Ovary (tissue), 7 donors: ENCODE measurements at regions not wholly inside any gene's neighbourhood (a gene's known extent, or its start where the extent isn't known, plus 50 kb on each side); places are given as distances from the start of the nearest gene placed in this dataset.

ENCODE experiments used
- DNase-seq, 5 donors: peaks; one replicate each; pipeline ENCODE4 v3.0.0-alpha.2; 2019 to 2020
- H3K27ac ChIP-seq, 2 donors: fragments of 200-600 bp; one replicate each; pipeline versions ENCODE4 v1.5.1 to v1.8.0; 2019 to 2022
- H3K27me3 ChIP-seq: fragments of 200-600 bp; one replicate; pipeline ENCODE4 v1.8.0; 2022
- H3K36me3 ChIP-seq: fragments of 200-600 bp; sonication (generic); one replicate; pipeline ENCODE4 v1.5.1; 2019
- H3K4me1 ChIP-seq: one replicate; pipeline ENCODE4 v1.8.1; 2013; ENCODE audit warnings: mild to moderate bottlenecking, moderate library complexity; ENCODE audit not compliant: insufficient read depth
- H3K4me3 ChIP-seq: fragments of 200-600 bp; sonication (generic); one replicate; pipeline ENCODE4 v1.5.1; 2017
- H3K9me3 ChIP-seq, 2 donors: fragments of 200-600 bp in 1 of 2; sonication (generic) in 1 of 2; one replicate each; pipeline versions ENCODE4 v1.5.1 to v1.8.1; 2013 to 2019; ENCODE audit warnings: mild to moderate bottlenecking in 1 of 2, moderate library complexity in 1 of 2
- EP300 ChIP-seq: sonication (generic); formaldehyde crosslinking; IDR thresholded peaks from one replicate; pipeline ENCODE4 v1.6.1; 2017; ENCODE audit warnings: antibody characterized with exemption
- POLR2A ChIP-seq: fragments of 450-650 bp; IDR thresholded peaks from one replicate; pipeline ENCODE4 v1.6.1; 2017; ENCODE audit warnings: antibody characterized with exemption, mild to moderate bottlenecking, moderate library complexity
- WGBS, 3 donors: extraction: QIAGEN DNeasy Blood & Tissue Kit in 1 of 3; methylation state at CpG; one replicate each; pipeline versions ENCODE4 v1.1.5 to v1.1.7; 2013 to 2017; 5-methylcytosine and 5-hydroxymethylcytosine counted together
- intact Hi-C, 4 donors: fragments of 100-400 bp; cut with DNase I; formaldehyde crosslinking; loops; one replicate each; pipeline versions ENCODE4 v1.11.0 to v1.15.1; 2022 to 2023
- TF ChIP-seq, protein P1 (sequence below), 3 donors: fragments of 450-650 bp in 2 of 3; fragments of 200-600 bp in 1 of 3; IDR thresholded peaks; one replicate each; pipeline versions ENCODE4 v1.5.1 to v1.8.0; 2016 to 2022; ENCODE audit warnings: antibody characterized with exemption in 3 of 3, mild to moderate bottlenecking in 1 of 3
- donor health status: DM: no; HTN: no; CAD: no; lungs with moderate emphysema.
- donor health status: DM: no; HTN: no; CAD: no.
- donor health status: Bipolar disorder and iron deficiency.
- donor health status: DM: no; HTN: no; CAD: no.
- donor health status: DM: yes; HTN: yes; CAD: no.

DNA sequence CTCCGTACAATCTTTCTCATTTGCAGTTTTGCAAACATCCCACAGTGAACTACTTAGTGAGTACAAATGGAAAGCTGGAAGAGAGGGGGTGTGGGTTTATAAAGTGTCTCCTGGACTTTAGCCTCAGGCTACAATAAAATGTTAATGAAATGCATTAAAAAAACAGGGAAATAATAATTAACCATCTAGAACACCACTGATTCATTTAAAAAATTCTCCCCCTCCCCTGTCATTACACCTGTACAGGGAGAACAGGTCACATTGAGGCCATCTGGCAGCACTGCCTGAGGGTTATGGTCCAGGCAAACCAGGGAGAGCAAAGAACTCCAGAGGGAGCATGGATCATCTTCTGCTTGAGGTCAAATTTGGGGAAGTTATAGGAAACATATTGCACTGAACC is 96.3 kb downstream of the TSPAN8 start:
- H3K36me3 ChIP-seq: no peaks in the 10 kb centered on the region
- intact Hi-C loops: no loop called here
- H3K4me1 ChIP-seq: no peaks in the 10 kb centered on the region
- TF ChIP-seq, protein P1, sequence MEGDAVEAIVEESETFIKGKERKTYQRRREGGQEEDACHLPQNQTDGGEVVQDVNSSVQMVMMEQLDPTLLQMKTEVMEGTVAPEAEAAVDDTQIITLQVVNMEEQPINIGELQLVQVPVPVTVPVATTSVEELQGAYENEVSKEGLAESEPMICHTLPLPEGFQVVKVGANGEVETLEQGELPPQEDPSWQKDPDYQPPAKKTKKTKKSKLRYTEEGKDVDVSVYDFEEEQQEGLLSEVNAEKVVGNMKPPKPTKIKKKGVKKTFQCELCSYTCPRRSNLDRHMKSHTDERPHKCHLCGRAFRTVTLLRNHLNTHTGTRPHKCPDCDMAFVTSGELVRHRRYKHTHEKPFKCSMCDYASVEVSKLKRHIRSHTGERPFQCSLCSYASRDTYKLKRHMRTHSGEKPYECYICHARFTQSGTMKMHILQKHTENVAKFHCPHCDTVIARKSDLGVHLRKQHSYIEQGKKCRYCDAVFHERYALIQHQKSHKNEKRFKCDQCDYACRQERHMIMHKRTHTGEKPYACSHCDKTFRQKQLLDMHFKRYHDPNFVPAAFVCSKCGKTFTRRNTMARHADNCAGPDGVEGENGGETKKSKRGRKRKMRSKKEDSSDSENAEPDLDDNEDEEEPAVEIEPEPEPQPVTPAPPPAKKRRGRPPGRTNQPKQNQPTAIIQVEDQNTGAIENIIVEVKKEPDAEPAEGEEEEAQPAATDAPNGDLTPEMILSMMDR (IDR thresholded peaks at IDR 0.05): no peak
- TF ChIP-seq POLR2A (no peak), EP300 (no peak)
- H3K9me3 ChIP-seq: no peaks in the 10 kb centered on the region
- WGBS, 3 donors: 90 to 98% (median 97%) methylated on average over 1 of the region's 1 CpG
- no peaks in the 10 kb centered on the region for H3K27me3 ChIP-seq
- no peak for DNase-seq
- H3K27ac ChIP-seq: no peak overlapping the region
- H3K4me3 ChIP-seq: no peak overlapping the region

DNA sequence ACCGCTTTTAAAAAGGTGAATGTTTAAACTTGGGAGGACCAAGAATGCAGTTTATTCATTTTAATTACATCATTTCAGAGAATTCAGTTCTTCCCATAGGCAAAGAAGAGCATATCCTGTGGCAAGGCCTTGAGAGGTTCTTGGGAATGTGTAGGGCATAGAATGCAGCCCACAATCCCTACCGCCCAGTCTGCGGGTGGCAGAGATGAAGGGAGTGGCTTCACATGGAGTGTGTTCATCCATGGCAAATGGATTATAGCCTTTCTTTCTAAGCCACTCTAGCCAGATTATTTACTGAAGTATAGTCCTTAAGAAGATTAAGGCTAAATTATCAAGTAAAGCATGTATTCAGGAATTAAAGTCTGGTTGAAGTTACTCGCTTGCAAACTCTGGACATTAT is 97.4 kb downstream of the TSPAN8 start:
- H3K36me3 ChIP-seq: no peaks in the 10 kb centered on the region
- 94 to 96% (median 96%) methylated on average over 4 of the region's 4 CpGs for whole genome bisulfite sequencing, 3 donors
- H3K4me3 ChIP-seq: no peak overlapping the region
- H3K27ac ChIP-seq: no peak overlapping the region
- H3K4me1 ChIP-seq: no peaks in the 10 kb centered on the region
- intact Hi-C loops: no loop called here
- TF ChIP-seq POLR2A (no peak), EP300 (no peak)
- TF ChIP-seq, protein P1 (IDR thresholded peaks at IDR 0.05): no peak
- H3K27me3 ChIP-seq: no peaks in the 10 kb centered on the region
- no peak for DNase-seq
- H3K9me3 ChIP-seq: no peaks in the 10 kb centered on the region

DNA sequence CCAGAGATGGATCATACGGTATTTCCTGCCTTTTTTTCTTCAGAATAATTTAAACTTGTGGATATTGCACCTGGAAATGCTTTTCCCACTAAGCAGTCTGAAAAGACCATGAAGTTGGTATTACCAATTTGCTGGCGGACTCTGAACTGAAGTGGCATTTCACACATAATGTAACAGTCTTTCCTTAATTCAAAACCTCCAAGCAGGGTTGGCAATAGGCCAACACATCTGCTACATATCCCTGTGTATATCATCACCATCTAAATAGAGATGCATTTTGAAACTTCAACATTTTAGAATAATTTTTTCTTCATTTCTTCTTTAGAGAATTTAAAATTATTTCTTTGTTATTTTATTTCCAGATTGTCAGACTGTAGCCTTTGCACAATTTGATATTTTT is 100.5 kb downstream of the TSPAN8 start:
- intact Hi-C loops: loop anchor here in 1 of 4 donors (5.0 kb wide), 1 partner anchor 945 kb away; no protein-coding TSS in a partner anchor
- no peaks in the 10 kb centered on the region for H3K4me1 ChIP-seq

DNA sequence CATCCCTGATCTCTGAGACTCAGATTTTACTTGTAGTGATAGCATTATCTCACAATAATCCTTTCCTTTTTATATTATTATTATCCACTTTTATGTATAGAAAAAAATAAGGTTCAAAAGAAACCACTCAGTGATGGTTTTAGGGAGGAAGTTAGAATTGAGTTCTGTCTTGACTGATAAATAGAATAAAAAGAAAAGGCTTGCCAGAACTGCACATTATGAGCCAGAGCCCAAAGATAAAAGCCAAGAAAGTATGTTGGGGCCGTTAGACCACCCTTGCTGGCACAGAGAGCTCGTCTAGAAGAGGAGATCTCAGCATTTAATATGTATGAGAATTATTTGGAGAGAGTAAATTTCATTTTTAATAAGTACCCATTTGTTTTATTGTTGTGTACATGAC is 103.2 kb downstream of the TSPAN8 start:
- Histone ChIP-seq H3K27me3 (no peaks in the 10 kb centered on the region), H3K36me3 (no peaks in the 10 kb centered on the region), H3K9me3 (no peaks in the 10 kb centered on the region), H3K4me1 (no peaks in the 10 kb centered on the region), H3K27ac (no peak overlapping the region), H3K4me3 (no peak overlapping the region)
- no peak for DNase-seq
- TF ChIP-seq, protein P1 (IDR thresholded peaks at IDR 0.05): no peak
- TF ChIP-seq POLR2A: no peak
- no peak for TF ChIP-seq EP300
- WGBS, 3 donors: 19 to 37% (median 32%) methylated on average over 2 of the region's 2 CpGs
- intact Hi-C loops: no loop called here

More for the DNA sequence above, 100.5 kb downstream of the TSPAN8 start:
- no peak for DNase-seq
- no peak overlapping the region for H3K27ac ChIP-seq
- WGBS, 3 donors: 63 to 72% (median 66%) methylated on average over 2 of the region's 2 CpGs
- no peaks in the 10 kb centered on the region for H3K9me3 ChIP-seq
- no peak overlapping the region for H3K4me3 ChIP-seq
- no peaks in the 10 kb centered on the region for H3K36me3 ChIP-seq
- TF ChIP-seq EP300 (no peak), POLR2A (no peak)
- TF ChIP-seq, protein P1 (IDR thresholded peaks at IDR 0.05): no peak
- no peaks in the 10 kb centered on the region for H3K27me3 ChIP-seq

DNA sequence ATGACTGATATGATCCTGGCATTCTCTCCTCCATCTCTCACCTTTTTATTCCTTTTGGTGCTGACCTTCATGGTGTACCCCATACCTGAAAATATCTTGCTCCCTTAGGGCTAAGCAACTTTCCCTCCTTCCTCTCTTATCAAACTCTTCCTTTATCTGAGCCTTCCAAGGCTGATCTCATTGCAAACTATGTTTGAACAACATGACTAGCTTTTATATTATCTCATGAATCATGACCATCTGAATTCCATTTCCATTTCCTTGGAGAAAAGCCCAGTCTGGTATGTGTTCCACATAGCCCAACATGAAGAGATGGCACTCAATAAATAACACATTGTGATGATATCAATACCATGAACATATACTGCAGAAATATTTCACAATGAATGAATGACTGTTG is 111.6 kb downstream of the TSPAN8 start:
- Histone ChIP-seq H3K27ac (no peak overlapping the region), H3K4me1 (no peaks in the 10 kb centered on the region), H3K27me3 (no peaks in the 10 kb centered on the region), H3K4me3 (no peak overlapping the region), H3K9me3 (no peaks in the 10 kb centered on the region), H3K36me3 (no peaks in the 10 kb centered on the region)
- no peak for DNase-seq
- intact Hi-C loops: no loop called here
- TF ChIP-seq, protein P1 (IDR thresholded peaks at IDR 0.05): no peak
